GM18517 (cell line): ENCODE measurements at regions not wholly inside any gene's neighbourhood (a gene's known extent, or its start where the extent isn't known, plus 50 kb on each side); places are given as distances from the start of the nearest gene placed in this dataset.

Source experiments
- ATAC-seq: cut with Tn5 transposase; IDR thresholded peaks from one replicate; pipeline ENCODE4 v1.9.1; 2021; ENCODE audit warnings: mild to moderate bottlenecking, moderate library complexity; ENCODE audit not compliant: unreplicated experiment

GRCh38 chr5:31100047-31100575 is 93.4 kb upstream of the CDH6 start:
- ATAC-seq = no peak

- no peak for ATAC-seq
These were observed 94.7 kb upstream of the CDH6 start for GRCh38 chr5:31098811-31099210.

GRCh38 chr5:31097851-31098250 is 95.6 kb upstream of the CDH6 start:
- no peak for ATAC-seq

GRCh38 chr5:31096238-31096865 is 97.1 kb upstream of the CDH6 start:
- no peak for ATAC-seq

GRCh38 chr5:31095796-31096195 is 97.7 kb upstream of the CDH6 start:
- no peak for ATAC-seq

- ATAC-seq = no peak
These were observed 102.0 kb upstream of the CDH6 start for GRCh38 chr5:31091501-31091900.

- ATAC-seq = no peak
These were observed 103.0 kb upstream of the CDH6 start for GRCh38 chr5:31090467-31090866.

- no peak for ATAC-seq
These were observed 106.6 kb upstream of the CDH6 start for GRCh38 chr5:31086839-31087415.

- no peak for ATAC-seq
These were observed 108.6 kb upstream of the CDH6 start for GRCh38 chr5:31084871-31085270.

- ATAC-seq = no peak
These were observed 110.1 kb upstream of the CDH6 start for GRCh38 chr5:31083364-31083763.

- no peak for ATAC-seq
These were observed 113.8 kb upstream of the CDH6 start for GRCh38 chr5:31079668-31080067.

GRCh38 chr5:31078956-31079355 is 114.5 kb upstream of the CDH6 start:
- ATAC-seq = no peak

GRCh38 chr5:31075981-31076380 is 117.5 kb upstream of the CDH6 start:
- no peak for ATAC-seq

GRCh38 chr5:31068287-31068686 is 125.2 kb upstream of the CDH6 start:
- ATAC-seq = no peak

GRCh38 chr5:31066655-31067328 is 126.7 kb upstream of the CDH6 start:
- no peak for ATAC-seq

- no peak for ATAC-seq
These were observed 129.3 kb upstream of the CDH6 start for GRCh38 chr5:31064215-31064614.

GRCh38 chr5:31062902-31063580 is 130.4 kb upstream of the CDH6 start:
- no peak for ATAC-seq

GRCh38 chr5:31059889-31060288 is 133.6 kb upstream of the CDH6 start:
- ATAC-seq = no peak

- ATAC-seq = no peak
These were observed 139.0 kb upstream of the CDH6 start for GRCh38 chr5:31054453-31054852.

- no peak for ATAC-seq
These were observed 140.4 kb upstream of the CDH6 start for GRCh38 chr5:31052937-31053658.

- no peak for ATAC-seq
These were observed 142.2 kb upstream of the CDH6 start for GRCh38 chr5:31051316-31051715.
